ENCODE measurements at regions not wholly inside any gene's neighbourhood (a gene's known extent, or its start where the extent isn't known, plus 50 kb on each side); places are given as distances from the start of the nearest gene placed in this dataset.

DNA sequence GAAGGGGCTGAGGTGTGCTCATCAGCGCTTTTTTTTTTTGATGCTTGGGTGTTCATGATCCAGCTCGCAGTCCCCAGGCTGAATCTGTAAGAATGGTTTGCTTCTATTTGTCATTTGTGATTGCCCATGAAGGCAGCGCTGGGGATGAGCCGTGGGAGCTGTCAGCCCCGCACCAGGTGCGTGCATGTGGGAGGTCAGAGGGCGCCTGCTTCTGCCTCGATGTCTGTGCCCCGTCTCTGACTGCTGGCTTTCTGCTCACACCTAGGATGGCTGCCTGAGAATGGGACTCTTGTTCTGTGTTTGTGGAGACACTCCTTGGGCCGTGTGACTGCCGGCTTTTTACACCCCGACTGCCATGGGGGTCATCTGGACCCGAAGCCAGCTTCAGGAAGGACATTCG, 141.2 kb upstream of the RTL1 start:
- no peak for DNase-seq (ENCODE audit: low read depth in 1 of 2, low spot score in 1 of 2)
- in situ Hi-C loops (cut with HindIII; ENCODE audit: low pct_unique_long_range_greater_than_20kb, low sequenced_read_pairs) = no loop called here
- no peak for TF ChIP-seq JUND (IDR thresholded peaks at IDR 0.05; ENCODE audit: low read depth)

DNA sequence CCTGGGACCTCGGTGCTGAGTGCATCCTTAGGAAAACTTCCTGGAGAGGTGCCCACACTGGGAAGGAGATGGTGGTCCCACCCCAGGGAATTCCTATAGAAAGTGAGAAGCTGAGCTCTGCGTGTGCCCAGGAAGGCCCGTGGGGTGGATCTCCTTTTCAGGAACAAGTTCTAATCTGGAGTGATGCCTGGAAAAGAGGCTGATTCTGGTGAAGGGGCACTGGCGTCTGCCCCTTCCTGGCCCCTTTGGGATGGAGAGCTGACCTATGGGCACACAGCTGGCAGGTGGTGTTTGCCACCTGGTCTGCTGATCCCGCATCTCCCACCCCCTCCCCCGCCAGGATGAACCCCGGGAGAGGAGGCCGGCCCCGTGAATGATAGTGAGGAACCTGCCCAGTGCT, 142.0 kb upstream of the RTL1 start:
- DNase-seq (ENCODE audit: low read depth in 1 of 2, low spot score in 1 of 2) = no peak
- TF ChIP-seq JUND (IDR thresholded peaks at IDR 0.05; ENCODE audit: low read depth) = no peak
- in situ Hi-C loops (cut with HindIII; ENCODE audit: low pct_unique_long_range_greater_than_20kb, low sequenced_read_pairs) = no loop called here

DNA sequence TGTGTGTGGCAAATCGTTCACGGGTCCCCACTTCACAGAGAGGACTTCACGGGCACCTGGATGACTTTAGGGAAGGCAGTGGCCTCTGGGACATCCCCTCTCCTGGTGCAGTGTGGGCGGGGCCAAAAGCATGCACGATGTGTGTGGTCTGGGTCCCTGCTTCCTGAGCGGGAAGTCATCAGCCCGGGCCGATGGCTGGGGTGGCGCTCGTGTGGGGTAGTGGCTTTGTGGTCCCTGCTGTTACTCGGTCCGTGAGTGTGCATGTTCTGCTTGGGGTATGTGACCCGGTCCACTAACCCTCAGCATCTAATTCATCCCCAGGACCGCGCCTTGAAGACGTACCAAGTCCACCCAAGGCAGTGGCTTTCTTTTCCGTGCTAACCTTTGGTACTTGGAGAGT, 142.5 kb upstream of the RTL1 start:
- in situ Hi-C loops (cut with HindIII; ENCODE audit: low pct_unique_long_range_greater_than_20kb, low sequenced_read_pairs) = no loop called here
- TF ChIP-seq JUND (IDR thresholded peaks at IDR 0.05; ENCODE audit: low read depth) = no peak

DNA sequence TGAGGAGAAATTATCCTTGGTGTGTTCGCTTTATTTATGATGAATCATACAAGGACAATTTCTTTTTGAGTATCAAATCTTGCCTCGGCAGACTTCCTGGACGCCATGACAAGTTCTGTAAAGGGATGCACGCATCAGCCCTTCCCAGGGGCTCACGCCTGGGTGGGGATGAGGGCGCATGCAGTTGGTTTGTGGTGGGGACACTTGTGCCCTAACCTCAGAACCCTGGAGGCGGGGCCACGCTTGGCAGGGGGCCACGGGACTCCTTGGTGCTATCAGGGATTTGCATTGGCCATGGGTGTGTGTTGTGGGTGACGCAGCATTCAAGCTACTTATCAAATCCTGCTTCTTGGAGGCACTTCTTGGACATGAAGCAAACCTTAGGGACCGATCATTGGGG, 143.8 kb upstream of the RTL1 start:
- in situ Hi-C loops (cut with HindIII; ENCODE audit: low pct_unique_long_range_greater_than_20kb, low sequenced_read_pairs) = no loop called here
- DNase-seq (ENCODE audit: low read depth in 1 of 2, low spot score in 1 of 2) = no peak
- no peak for TF ChIP-seq JUND (IDR thresholded peaks at IDR 0.05; ENCODE audit: low read depth)

More for the DNA sequence above, 142.5 kb upstream of the RTL1 start:
- DNase-seq (ENCODE audit: low read depth in 1 of 2, low spot score in 1 of 2) = no peak

DNA sequence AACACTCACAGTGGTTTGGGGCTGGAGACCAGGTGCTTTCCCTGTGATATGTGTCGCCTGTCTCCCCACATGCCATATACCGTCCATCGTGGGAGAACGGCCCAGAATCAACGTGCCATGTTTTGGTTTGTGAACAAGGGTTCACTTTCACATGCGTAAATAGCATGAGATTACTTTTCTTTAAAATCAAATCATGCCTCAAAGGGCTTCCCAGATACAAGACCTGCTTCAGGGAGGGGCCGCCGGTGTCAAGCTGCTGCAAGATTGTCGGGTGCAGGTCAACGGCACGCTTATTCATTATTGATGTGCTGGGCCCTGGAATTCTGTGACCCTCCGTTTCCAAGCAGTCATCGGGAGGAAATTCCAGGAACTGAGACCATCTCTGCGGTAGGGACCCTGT, 145.2 kb upstream of the RTL1 start:
- no peak for TF ChIP-seq JUND (IDR thresholded peaks at IDR 0.05; ENCODE audit: low read depth)
- DNase-seq (ENCODE audit: low read depth in 1 of 2, low spot score in 1 of 2) = no peak
- in situ Hi-C loops (cut with HindIII; ENCODE audit: low pct_unique_long_range_greater_than_20kb, low sequenced_read_pairs) = no loop called here

DNA sequence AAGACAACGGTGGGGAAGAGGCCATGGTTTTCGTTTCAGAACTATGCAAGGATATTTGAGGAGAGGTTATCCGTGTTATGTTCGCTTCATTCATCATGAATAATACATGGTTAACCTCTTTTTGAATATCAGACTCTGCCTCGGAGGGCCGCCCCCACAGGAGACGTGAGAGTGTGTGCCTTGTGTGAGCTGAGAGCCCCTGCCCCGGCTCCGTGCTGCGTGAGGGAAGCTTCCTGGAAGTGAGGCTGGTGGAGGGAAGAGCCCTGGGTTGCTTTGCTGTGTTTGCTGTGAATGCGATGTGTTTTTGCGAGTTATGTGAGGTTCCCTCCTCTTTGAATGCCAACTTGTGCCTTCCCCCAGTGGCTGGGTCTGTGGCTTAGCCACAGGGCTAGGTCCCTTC, 146.0 kb upstream of the RTL1 start:
- DNase-seq (ENCODE audit: low read depth in 1 of 2, low spot score in 1 of 2) = no peak
- TF ChIP-seq JUND (IDR thresholded peaks at IDR 0.05; ENCODE audit: low read depth) = no peak
- in situ Hi-C loops (cut with HindIII; ENCODE audit: low pct_unique_long_range_greater_than_20kb, low sequenced_read_pairs) = no loop called here

DNA sequence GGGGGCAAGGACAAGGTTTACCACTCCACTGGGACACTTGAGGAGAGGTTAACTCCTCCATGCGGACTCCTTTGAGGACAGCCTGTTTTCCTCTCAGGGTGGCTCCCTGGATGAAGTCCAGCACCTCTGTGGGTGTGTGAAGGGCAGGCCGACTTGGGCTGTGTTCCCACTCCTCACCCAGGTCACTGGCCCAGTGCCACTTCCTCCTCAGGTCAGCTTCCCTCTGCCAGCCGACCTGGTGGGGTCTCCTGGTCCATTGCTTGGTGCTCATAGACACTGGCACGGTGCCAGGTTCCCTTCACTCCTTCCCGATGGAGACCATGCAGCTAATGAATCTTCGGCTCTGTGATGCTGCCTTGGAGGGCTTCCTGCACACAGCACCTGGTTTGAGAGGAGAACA, 146.4 kb upstream of the RTL1 start:
- no peak for TF ChIP-seq JUND (IDR thresholded peaks at IDR 0.05; ENCODE audit: low read depth)
- in situ Hi-C loops (cut with HindIII; ENCODE audit: low pct_unique_long_range_greater_than_20kb, low sequenced_read_pairs) = no loop called here
- no peak for DNase-seq (ENCODE audit: low read depth in 1 of 2, low spot score in 1 of 2)

DNA sequence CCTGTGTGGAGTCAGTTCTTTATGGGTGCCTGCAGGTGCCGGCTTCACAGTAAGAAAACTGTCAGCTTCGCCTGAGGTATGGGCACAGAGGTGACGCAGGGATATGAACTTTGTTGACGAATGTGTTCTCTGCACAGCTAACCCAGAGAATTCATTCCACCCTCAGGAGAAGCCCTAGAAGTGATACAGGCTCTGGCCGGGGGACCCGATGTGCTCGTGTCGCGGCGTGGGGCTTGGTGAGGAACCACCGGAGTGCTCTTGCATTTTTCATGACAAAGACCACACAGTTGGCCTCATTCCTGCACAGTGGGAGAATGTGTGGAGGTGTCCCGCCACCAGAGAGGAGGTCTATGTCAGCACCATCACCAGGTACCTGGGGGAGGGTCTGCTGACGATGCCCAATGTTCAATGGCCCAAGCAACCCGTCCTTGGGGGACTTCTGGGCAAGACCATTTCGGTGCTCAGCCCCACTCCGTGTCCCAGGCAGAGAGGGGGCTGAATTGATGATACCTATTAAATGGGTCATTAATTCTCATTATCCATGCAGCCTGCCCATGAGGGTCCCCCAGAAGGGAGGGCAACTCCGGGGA, 147.5 kb upstream of the RTL1 start:
- in situ Hi-C loops (cut with HindIII; ENCODE audit: low pct_unique_long_range_greater_than_20kb, low sequenced_read_pairs) = no loop called here
- DNase-seq (ENCODE audit: low read depth in 1 of 2, low spot score in 1 of 2) = no peak

DNA sequence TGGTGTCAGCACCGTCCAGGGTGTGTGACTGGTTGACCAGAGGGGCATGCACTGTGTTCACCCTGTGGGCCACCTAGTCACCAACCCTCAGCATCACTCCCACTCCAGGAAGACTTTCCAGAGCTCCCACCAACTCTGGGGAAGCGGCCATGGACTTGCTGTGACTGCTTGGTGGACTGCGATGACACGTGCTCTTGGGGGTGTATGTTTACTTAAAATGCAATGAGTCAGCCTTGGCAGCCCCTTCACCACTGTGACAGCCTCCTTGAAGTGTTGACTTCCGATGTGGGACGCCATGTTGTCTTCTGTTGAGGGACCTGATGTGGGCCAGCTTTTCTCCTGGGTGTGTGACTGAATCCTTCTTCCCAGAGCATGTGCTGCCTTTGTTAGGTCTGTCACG, 151.1 kb upstream of the RTL1 start:
- in situ Hi-C loops (cut with HindIII; ENCODE audit: low pct_unique_long_range_greater_than_20kb, low sequenced_read_pairs) = no loop called here
- no peak for TF ChIP-seq JUND (IDR thresholded peaks at IDR 0.05; ENCODE audit: low read depth)
- DNase-seq (ENCODE audit: low read depth in 1 of 2, low spot score in 1 of 2) = no peak

More for the DNA sequence above, 147.5 kb upstream of the RTL1 start:
- TF ChIP-seq JUND (IDR thresholded peaks at IDR 0.05; ENCODE audit: low read depth) = no peak

DNA sequence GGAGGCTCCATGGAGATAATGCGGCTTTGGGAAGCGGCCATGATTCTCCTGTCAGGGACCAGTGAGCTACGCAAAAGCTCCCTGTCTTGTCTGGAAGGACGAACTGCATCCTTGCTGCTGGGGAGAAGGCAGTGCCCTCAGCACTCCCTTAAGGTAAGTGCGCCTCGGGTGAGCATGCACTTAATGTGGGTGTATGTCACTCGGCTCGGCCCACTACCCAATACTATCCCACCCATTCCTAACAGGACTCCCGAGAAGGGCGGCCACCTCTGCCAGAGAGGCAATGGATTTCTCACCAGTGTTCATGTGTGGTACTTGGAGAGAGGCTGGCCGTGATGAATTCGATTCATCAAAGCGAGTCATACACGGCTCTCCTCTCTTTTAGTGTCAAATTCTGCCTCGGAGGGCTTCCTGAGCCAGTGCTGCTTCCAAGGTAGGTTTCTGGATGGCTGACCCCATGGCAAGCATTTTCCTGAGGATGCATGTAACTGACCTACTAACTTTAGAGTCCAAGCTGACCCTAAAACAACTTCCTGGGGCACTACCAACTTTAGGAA, 151.7 kb upstream of the RTL1 start:
- in situ Hi-C loops (cut with HindIII; ENCODE audit: low pct_unique_long_range_greater_than_20kb, low sequenced_read_pairs) = no loop called here
- TF ChIP-seq JUND (IDR thresholded peaks at IDR 0.05; ENCODE audit: low read depth) = no peak

DNA sequence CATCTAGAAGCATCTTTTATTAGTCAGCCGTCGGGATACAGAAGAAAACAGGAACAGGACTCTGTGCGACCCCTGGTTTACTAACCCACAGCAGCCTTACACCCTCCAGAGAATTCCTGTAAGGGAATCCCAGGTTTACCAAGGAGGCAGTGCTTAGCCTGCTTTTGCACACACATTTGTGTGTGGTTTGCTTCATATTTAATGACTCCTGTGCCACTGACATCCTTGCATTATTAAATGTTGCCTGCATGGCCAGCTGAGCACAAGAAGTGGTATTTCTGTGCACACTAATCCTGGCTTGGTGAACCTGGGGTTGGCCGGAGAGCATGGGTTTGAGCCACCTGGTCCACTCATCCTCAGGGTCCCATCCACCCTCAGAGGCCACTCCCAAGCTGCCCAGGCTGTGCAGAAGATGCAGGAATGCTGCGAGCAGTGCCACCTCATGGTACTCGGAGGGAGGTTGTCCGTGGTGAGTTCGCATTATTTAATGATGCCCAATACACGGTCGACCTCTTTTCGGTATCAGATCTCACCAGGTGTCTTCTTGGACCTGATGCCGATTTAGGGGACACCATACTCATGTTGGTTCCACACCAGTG, 152.4 kb upstream of the RTL1 start:
- no peak for DNase-seq (ENCODE audit: low read depth in 1 of 2, low spot score in 1 of 2)
- in situ Hi-C loops (cut with HindIII; ENCODE audit: low pct_unique_long_range_greater_than_20kb, low sequenced_read_pairs) = no loop called here
- no peak for TF ChIP-seq JUND (IDR thresholded peaks at IDR 0.05; ENCODE audit: low read depth)

More for the DNA sequence above, 151.7 kb upstream of the RTL1 start:
- DNase-seq (ENCODE audit: low read depth in 1 of 2, low spot score in 1 of 2) = no peak

DNA sequence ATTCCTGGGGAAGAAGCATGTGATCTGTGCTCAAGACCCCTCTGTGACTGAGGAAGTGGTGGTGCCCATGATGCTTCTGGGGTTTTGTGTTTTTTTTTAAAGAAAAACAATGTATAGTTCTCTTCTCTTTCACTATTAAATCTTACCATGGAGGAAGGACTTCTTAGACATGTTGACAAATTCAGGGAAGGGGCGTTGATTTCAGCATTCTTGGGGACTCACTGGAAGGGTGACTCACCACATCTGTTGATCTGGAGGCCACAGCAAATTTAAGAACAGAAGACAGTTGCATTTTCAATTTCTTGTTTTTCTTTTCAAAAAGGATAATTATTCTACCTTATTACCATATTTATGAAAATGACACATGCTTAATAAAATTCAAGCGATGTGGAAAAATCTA, 152.9 kb upstream of the RTL1 start:
- DNase-seq (ENCODE audit: low read depth in 1 of 2, low spot score in 1 of 2) = no peak
- in situ Hi-C loops (cut with HindIII; ENCODE audit: low pct_unique_long_range_greater_than_20kb, low sequenced_read_pairs) = no loop called here
- TF ChIP-seq JUND (IDR thresholded peaks at IDR 0.05; ENCODE audit: low read depth) = no peak

DNA sequence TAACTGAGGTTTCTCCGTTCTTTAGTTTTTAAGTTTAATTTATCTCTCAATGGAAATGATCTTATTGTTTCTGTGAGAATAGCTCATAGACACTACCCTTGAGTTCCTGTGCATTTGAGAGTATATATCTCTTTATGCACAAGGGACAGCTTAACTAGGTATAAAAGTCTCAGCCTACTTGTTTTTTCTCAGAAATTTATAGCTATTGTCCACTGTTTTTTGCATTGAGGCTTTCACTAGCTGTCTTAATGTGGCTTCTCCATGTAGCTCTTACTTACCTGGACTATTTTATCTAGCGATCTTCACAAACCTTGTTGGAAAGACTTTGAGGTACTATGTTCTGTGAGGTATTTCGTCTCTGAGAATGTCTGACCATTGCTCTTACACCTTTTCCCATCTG, 153.9 kb upstream of the RTL1 start:
- in situ Hi-C loops (cut with HindIII; ENCODE audit: low pct_unique_long_range_greater_than_20kb, low sequenced_read_pairs) = no loop called here
- DNase-seq (ENCODE audit: low read depth in 1 of 2, low spot score in 1 of 2) = no peak
- no peak for TF ChIP-seq JUND (IDR thresholded peaks at IDR 0.05; ENCODE audit: low read depth)

DNA sequence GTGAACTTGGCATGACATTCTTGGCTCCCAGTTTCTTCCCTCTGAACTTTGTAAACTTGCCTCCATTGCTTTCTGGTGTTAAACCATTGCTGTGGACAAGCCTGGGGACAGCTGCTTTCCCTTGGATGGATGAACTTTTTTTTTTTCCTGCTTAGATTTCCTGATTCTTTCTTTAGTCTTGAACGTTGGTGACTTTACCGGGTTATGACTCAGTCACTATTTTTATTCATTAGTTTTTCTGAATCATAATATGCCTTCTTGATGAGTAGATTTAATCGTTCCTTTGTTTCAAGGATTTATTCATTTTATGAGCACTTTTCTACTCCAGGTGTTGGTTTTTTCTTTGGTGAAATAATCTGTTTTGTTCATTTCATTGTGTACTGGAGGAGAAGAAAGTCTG, 155.0 kb upstream of the RTL1 start:
- DNase-seq (ENCODE audit: low read depth in 1 of 2, low spot score in 1 of 2) = no peak
- TF ChIP-seq JUND (IDR thresholded peaks at IDR 0.05; ENCODE audit: low read depth) = no peak
- in situ Hi-C loops (cut with HindIII; ENCODE audit: low pct_unique_long_range_greater_than_20kb, low sequenced_read_pairs) = no loop called here
